ENCODE measurements at regions not wholly inside any gene's neighbourhood (a gene's known extent, or its start where the extent isn't known, plus 50 kb on each side); places are given as distances from the start of the nearest gene placed in this dataset.
"Not testable (repeated sequence)": the region's sequence is repeated elsewhere in the genome, so short reads cannot be mapped to it uniquely, and the experiment has no call there.

- no peak for DNase-seq (ENCODE audit: low spot score)
These were observed 576.7 kb downstream of the MFSD1 start for GRCh38 chr3:159378396-159379194.

DNA sequence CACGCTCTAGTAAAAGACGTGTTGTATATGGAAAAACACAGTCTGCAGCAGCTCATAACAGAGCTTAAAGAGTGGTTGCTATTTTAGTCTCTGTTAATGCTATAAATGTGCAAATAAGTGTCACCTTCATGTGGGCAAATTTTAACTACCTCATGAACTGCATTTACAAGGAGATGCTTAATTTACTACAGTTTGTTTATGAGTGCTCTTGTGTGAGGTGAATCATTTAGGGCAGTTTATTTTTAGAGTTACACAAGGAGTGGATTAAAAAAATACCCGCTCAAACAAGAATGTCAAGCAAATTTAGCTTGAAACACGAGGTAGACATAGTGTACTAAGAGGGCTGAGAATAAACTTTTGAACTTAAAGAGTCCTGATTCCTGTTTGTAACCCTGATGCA lies 579.0 kb downstream of the MFSD1 start:
- no peak for DNase-seq (ENCODE audit: low spot score)

DNA sequence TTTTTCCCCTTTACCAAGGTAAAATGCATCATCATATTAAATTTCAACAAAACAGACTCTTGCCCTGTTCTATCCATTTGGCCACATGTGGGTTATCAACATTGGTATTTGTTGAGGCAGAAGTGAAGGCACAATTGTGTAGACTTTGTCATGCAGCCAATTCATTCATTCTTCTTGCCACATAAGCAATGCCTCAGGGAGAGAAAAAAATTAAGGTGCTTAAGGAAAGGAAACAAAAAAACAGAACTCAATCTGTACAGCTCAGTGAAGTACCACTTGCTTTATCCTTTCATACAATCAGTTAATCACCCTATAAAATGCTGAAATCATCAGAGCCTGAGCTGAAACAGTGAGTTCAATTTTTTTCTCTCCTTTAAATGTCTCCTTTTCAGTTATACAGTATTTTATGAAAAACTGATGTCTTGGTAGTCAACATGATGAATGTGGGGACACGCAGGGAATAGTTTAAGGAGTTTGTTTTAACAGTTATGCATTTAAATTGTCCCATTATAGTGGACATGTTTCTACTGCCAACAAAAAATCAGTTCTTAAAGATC lies 588.9 kb downstream of the MFSD1 start:
- no peak for DNase-seq (ENCODE audit: low spot score)

DNA sequence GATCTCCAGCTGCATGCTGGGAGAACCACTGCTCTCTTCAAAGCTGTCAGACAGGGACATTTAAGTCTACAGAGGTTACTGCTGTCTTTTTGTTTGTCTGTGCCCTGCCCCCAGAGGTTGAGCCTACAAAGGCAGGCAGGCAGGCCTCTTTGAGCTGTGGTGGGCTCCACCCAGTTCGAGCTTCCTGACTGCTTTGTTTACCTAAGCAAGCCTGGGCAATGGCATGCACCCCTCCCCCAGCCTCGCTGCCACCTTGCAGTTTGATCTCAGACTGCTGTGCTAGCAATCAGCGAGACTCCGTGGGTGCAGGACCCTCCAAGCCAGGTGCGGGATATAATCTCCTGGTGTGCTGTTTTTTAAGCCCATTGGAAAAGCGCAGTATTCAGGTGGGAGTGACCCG lies 591.0 kb upstream of the IL12A start:
- DNase-seq (ENCODE audit: low spot score) = not testable (repeated sequence)

GRCh38 chr3:159401069-159401468 lies 587.6 kb upstream of the IL12A start:
- DNase-seq (ENCODE audit: low spot score) = no peak

DNA sequence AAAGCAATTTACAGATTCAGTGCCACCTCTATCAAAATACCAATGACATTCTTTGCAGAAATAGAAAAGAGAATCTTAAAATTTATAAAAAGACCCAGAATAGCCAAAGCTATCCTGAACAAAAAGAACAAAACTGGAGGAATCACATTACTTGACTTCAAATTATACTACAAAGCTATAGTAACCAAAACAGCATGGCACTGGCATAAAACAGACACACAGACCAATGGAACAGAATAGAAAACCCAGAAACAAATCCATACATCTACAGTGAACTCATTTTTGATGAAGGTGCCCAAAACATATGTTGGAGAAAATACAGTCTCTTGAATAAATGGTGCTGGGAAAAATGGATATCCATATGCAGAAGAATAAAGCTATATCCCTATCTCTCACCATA lies 578.9 kb upstream of the IL12A start:
- not testable (repeated sequence) for DNase-seq (ENCODE audit: low spot score)

DNA sequence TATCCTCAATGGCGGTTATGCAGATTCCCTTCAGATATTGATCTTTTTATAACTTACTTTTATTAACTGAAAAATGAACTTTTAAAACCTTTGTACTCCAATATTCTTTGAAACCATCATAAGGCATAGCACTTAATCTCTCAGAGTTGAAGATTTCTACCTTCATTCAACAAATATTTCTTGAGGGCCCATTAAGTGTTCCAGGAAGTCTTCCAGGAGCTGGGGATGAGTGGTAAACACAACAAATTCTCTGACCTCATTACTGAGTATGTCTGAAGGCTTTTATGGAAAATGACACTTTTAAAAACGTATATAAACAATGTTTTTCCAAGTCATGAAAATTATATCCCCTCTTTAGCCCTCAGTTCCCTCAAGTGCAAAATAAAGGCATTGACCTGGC lies 575.3 kb upstream of the IL12A start:
- no peak for DNase-seq (ENCODE audit: low spot score)

DNA sequence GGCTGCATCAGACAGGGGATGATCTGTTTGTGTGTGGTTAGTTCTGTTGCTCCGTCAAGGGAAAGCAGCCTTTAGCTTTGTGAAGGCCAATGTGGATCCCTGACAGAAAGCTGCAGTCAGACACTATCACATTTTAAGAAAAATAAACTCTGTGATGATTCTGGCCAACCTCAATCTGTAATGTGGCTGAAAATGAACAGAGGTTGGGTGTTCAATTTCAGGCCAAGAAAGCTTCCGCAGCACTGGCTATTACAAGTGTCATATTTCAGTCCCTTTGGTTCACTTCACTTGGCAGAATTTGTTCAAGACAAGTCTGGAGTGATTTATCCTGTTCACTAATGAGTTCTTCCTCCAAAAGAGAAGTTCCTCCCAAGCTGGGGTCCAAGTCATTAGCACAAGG lies 571.8 kb upstream of the IL12A start:
- no peak for DNase-seq (ENCODE audit: low spot score)

- DNase-seq (ENCODE audit: low spot score) = no peak
These were observed 570.9 kb upstream of the IL12A start for GRCh38 chr3:159417761-159418160.

GRCh38 chr3:159418571-159419526 lies 569.8 kb upstream of the IL12A start:
- no peak for DNase-seq (ENCODE audit: low spot score)

DNA sequence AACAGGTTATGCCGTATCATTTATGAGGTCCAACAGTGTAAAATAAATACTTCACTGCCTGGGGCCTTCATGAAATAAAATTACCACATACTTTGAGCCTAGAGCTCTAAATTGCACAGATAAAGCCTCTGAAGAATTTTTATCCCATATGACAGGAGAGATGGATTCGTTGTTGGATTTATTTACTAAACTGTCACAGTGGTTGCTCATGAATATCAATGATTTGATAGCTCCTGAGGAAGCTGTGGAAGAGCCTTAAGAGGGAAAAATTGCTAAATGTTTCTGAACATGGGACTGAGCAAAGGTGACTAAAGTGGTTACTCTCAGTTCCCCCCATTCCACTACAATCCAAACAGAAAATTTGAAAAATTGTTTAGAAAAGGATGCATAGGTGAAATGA lies 558.9 kb upstream of the IL12A start:
- DNase-seq (ENCODE audit: low spot score) = no peak

- DNase-seq (ENCODE audit: low spot score) = no peak
These were observed 555.8 kb upstream of the IL12A start for GRCh38 chr3:159432682-159433340.

DNA sequence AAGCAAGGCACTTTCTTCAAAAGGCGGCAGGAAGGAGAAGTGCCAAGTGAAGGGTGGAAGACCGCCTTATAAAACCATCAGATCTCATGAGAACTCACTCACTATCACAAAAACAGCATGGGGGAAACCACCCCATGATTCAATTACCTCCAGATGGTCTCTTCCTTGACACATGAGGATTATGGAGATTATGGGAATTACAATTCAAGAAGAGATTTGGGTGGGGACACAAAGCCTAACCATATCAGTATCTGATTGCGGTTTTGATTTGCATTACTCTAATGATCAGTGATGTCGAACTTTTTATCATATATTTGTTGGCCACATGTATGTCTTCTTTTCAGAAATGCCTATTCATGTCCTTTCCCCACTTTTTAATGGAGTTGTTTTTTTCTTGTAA lies 549.3 kb upstream of the IL12A start:
- no peak for DNase-seq (ENCODE audit: low spot score)

DNA sequence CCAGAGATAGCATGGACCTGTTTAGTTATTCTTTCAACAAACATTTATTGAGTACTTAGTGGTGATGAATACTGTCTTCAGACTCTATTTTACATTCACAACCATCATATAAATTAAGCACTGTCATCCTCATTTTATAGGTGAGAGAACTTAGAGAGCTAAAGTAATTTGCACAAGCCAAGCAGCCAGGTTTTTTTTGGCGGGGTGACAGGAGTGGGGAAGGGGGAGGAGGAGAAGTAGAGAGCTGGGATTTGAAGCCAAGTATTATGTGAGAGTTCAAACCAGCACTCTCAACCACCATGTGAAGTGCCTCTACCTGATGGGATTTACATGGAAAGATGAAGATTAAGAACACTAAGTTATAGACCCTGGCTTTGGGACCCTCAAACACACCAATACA lies 547.4 kb upstream of the IL12A start:
- DNase-seq (ENCODE audit: low spot score) = no peak

- no peak for DNase-seq (ENCODE audit: low spot score)
These were observed 545.4 kb upstream of the IL12A start for GRCh38 chr3:159443266-159443665.

GRCh38 chr3:159447841-159448240 lies 540.8 kb upstream of the IL12A start:
- no peak for DNase-seq (ENCODE audit: low spot score)

GRCh38 chr3:159448902-159449301 lies 539.7 kb upstream of the IL12A start:
- DNase-seq (ENCODE audit: low spot score) = no peak

GRCh38 chr3:159451067-159451466 lies 537.6 kb upstream of the IL12A start:
- no peak for DNase-seq (ENCODE audit: low spot score)

DNA sequence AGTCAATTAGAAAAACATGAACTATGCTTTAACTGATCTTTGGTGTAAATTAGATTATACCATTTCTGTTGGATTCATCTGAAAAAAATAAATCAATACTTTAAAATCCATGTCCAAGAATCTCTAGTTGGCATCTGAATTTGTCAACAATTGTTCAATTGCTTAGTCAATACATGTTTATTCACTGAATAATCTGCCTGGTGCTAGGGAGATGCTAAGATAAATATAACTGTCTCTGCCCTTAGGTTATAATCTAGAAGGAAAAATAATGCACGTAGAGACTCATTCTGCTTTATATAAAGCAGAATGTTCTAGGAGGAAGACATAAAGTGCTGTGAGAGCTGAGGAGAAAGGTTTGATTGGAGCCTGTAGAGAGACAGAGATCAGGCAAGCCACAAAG lies 537.2 kb upstream of the IL12A start:
- no peak for DNase-seq (ENCODE audit: low spot score)

- DNase-seq (ENCODE audit: low spot score) = no peak
These were observed 535.6 kb upstream of the IL12A start for GRCh38 chr3:159453036-159453435.

DNA sequence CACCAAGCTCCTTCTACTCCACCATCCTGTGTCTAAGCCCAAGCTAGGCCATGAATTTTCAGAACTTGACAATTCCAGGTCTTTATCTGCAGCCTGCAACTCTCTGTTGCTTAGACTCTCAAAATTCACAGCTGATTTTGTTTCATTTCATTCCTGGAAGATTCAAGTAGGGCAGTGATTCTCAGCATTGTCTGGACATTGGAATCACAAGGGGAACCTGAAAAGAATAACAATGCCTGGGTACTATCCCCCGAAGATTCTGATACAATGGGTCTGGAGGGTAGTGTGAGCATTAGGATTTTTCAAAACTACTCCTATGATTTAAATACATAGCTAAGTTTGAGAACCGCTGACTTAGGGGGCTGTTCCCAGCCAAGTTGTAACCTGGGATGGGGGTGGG lies 534.7 kb upstream of the IL12A start:
- DNase-seq (ENCODE audit: low spot score) = no peak

- DNase-seq (ENCODE audit: low spot score) = no peak
These were observed 532.9 kb upstream of the IL12A start for GRCh38 chr3:159455741-159456181.
